K562 (cell line): ENCODE measurements at regions not wholly inside any gene's neighbourhood (a gene's known extent, or its start where the extent isn't known, plus 50 kb on each side); places are given as distances from the start of the nearest gene placed in this dataset.

Experiments
- ATAC-seq: fragments of 200-7000 bp; cut with Tn5 transposase; 3 replicates; pipeline ENCODE4 v1.9.1; 2020; ENCODE audit warnings: moderate library complexity
- BruUV-seq: library from RNA; stranded (reverse); fragments of 400-500 nt; replicated peaks from 2 replicates; lab custom pipeline; 2021; lab: Mats Ljungman, UMichigan
- CTCF ChIA-PET: fragments of 300-600 bp; formaldehyde crosslinking; extraction: SDS; loops from one replicate; lab custom pipeline; 2021; ENCODE audit warnings: low intra/inter-chr PET ratio; lab: Yijun Ruan, JAX
- POLR2A ChIA-PET: fragments of 300-600, 350-650 bp; sonication (Branson Sonifier 250); formaldehyde crosslinking; extraction: SDS; loops from one replicate; lab custom pipeline; 2021; ENCODE audit warnings: antibody characterized with exemption, inconsistent platforms; lab: Yijun Ruan, JAX
- DNase-seq, 4 experiments: peaks; one replicate each; pipeline versions ENCODE4 v3.0.0 to v3.0.0-alpha.2; 2011 to 2018; ENCODE audit warnings: low spot score in 3 of 4, mixed read lengths in 3 of 4; ENCODE audit errors: extremely low read depth in 1 of 4
- FAIRE-seq: peaks from 2 replicates; lab custom pipeline; 2011; peaks lifted over from hg19 to GRCh38; lab: Jason Lieb, UNC
- H2AFZ ChIP-seq: 2 replicates; pipeline ENCODE4 v1.6.0; 2011; ENCODE audit warnings: low read depth, low read length, control low read depth, inconsistent platforms
- H3K27ac ChIP-seq: fragments of 200-600 bp; 3 replicates; pipeline ENCODE4 v1.8.0; 2011; ENCODE audit warnings: low read depth, mild to moderate bottlenecking, control low read depth, inconsistent platforms, low read length, moderate library complexity, mixed read lengths; ENCODE audit errors: extremely low read depth
- H3K27me3 ChIP-seq, 2 experiments: fragments of 300-600 bp in 1 of 2; 2 replicates in 1 of 2; 3 replicates in 1 of 2; pipeline versions ENCODE4 v1.6.0 to v1.8.0; 2011; ENCODE audit warnings: inconsistent platforms in 2 of 2, low read length in 2 of 2, mild to moderate bottlenecking in 1 of 2, mixed read lengths in 1 of 2, moderate library complexity in 1 of 2; ENCODE audit not compliant: control insufficient read depth in 2 of 2, insufficient read depth in 2 of 2
- H3K36me3 ChIP-seq: fragments of 300-600 bp; 3 replicates; pipeline ENCODE4 v1.8.0; 2011; ENCODE audit warnings: mild to moderate bottlenecking, low read length, inconsistent platforms; ENCODE audit not compliant: control insufficient read depth, insufficient read depth
- H3K4me1 ChIP-seq, 2 experiments: fragments of 200-600 bp in 1 of 2; replicated peaks in 1 of 2; 2 replicates in 1 of 2; 3 replicates in 1 of 2; pipeline versions ENCODE4 v1.5.1 to v1.8.0; 2011; ENCODE audit warnings: inconsistent platforms in 2 of 2, low read length in 2 of 2, mild to moderate bottlenecking in 1 of 2, mixed read lengths in 1 of 2, moderate library complexity in 1 of 2; ENCODE audit not compliant: control insufficient read depth in 2 of 2, insufficient read depth in 2 of 2
- H3K4me2 ChIP-seq: 2 replicates; pipeline ENCODE4 v1.6.1; 2011; ENCODE audit warnings: low read length, control low read depth, inconsistent platforms, mixed read lengths; ENCODE audit not compliant: insufficient read depth
- H3K4me3 ChIP-seq: fragments of 200-600 bp; sonication (generic), shearing (Covaris generic); 2 replicates; pipeline ENCODE4 v1.5.1; 2016; ENCODE audit warnings: control low read depth, inconsistent platforms
- H3K79me2 ChIP-seq: fragments of 200-600 bp; 3 replicates; pipeline ENCODE4 v1.8.0; 2011; ENCODE audit warnings: low read length, inconsistent platforms; ENCODE audit not compliant: control insufficient read depth, insufficient read depth
- H3K9ac ChIP-seq, 2 experiments: 2 replicates each; pipeline versions ENCODE4 v1.6.0 to v1.6.1; 2011; ENCODE audit warnings: low read depth in 2 of 2, low read length in 2 of 2, control low read depth in 1 of 2, inconsistent platforms in 1 of 2, mild to moderate bottlenecking in 1 of 2, mixed read lengths in 1 of 2; ENCODE audit not compliant: insufficient read depth in 1 of 2
- H3K9me1 ChIP-seq: one replicate; pipeline ENCODE4 v1.6.0; 2011; ENCODE audit warnings: inconsistent platforms, mild to moderate bottlenecking, low read length, moderate library complexity; ENCODE audit not compliant: control insufficient read depth, insufficient read depth
- H3K9me3 ChIP-seq: replicated peaks from 2 replicates; pipeline ENCODE4 v1.5.1; 2011; ENCODE audit warnings: low read depth, low read length, inconsistent platforms; ENCODE audit not compliant: control insufficient read depth, insufficient read depth
- H4K20me1 ChIP-seq: replicated peaks from 2 replicates; pipeline ENCODE4 v1.6.1; 2011; ENCODE audit warnings: low read length, inconsistent platforms, mixed read lengths; ENCODE audit not compliant: control insufficient read depth, insufficient read depth
- LEF1 ChIP-seq: fragments of 450-650 bp; IDR thresholded peaks from 2 replicates; pipeline ENCODE4 v1.6.1; 2016; ENCODE audit warnings: mild to moderate bottlenecking
- REST ChIP-seq, 2 experiments: fragments of 450-650 bp; formaldehyde crosslinking in 1 of 2; IDR thresholded peaks; 2 replicates each; pipeline versions ENCODE4 v1.4.0 to v1.6.1; 2014 to 2020; ENCODE audit warnings: mild to moderate bottlenecking in 2 of 2, borderline replicate concordance in 1 of 2, low read depth in 1 of 2
- WGBS: fragments of 100-300 bp; shearing (Covaris generic); methylation state at CpG from one replicate; pipeline ENCODE4 v1.1.6; 2016; ENCODE audit warnings: low coverage, mixed read lengths; ENCODE audit not compliant: insufficient coverage; ENCODE audit errors: missing lambda C conversion rate; 5-methylcytosine and 5-hydroxymethylcytosine counted together
- in situ Hi-C: fragments of 300-500 bp; cut with MboI; formaldehyde crosslinking; loops from 4 replicates; pipeline ENCODE4 v1.15.0; 2018; ENCODE audit warnings: inconsistent platforms, mixed read lengths
- intact Hi-C: fragments of 100-400 bp; cut with micrococcal nuclease; formaldehyde crosslinking; loops from 2 replicates; pipeline ENCODE4 v1.14.2; 2022
- TF ChIP-seq, protein P1 (sequence below): fragments of 450-650 bp; IDR thresholded peaks from 2 replicates; pipeline ENCODE4 v1.6.1; 2016
- TF ChIP-seq, protein P2 (sequence below): fragments of 150-350 bp; IDR thresholded peaks from 2 replicates; pipeline ENCODE4 v1.6.1; 2014; ENCODE audit warnings: low read depth, mild to moderate bottlenecking, low read length, borderline replicate concordance

- peak; percentile 46; the same call in 1 of the 2 replicates for TF ChIP-seq LEF1
- TF ChIP-seq, protein P1, sequence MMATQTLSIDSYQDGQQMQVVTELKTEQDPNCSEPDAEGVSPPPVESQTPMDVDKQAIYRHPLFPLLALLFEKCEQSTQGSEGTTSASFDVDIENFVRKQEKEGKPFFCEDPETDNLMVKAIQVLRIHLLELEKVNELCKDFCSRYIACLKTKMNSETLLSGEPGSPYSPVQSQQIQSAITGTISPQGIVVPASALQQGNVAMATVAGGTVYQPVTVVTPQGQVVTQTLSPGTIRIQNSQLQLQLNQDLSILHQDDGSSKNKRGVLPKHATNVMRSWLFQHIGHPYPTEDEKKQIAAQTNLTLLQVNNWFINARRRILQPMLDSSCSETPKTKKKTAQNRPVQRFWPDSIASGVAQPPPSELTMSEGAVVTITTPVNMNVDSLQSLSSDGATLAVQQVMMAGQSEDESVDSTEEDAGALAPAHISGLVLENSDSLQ, result peak; percentile 30; the same call in 1 of the 2 replicates
- TF ChIP-seq, all 486 proteins: peak for 10
Observed at GRCh38 chr16:31695667-31696066, 168.0 kb downstream of the AHSP start (continued).

- DNase-seq (peak; percentile 44 to 70 (median 54)), ATAC-seq (peak; percentile 60), FAIRE-seq (peak; percentile 80)
- in situ Hi-C loops (loop anchor here (10.0 kb wide), 3 partner anchors 242 to 742 kb away; partner anchors contain the start of genes ARMC5 and SETD1A), intact Hi-C loops (loop anchor here (2.0 to 10.0 kb wide), 2 partner anchors 244 to 312 kb away; no protein-coding TSS in a partner anchor)
- 5% methylated on average over 7 of the region's 8 CpGs for WGBS
- CTCF ChIA-PET, result interaction anchor here (0.6 to 1.2 kb wide), 3 partner anchors 236 to 245 kb away, joined by 3 to 4 read pairs (median 3); partner anchors contain the start of gene ARMC5
- POLR2A ChIA-PET, result interaction anchor here (0.6 kb wide), 1 partner anchor 236 kb away, joined by 3 read pairs; no protein-coding TSS in a partner anchor
- H3K4me1 ChIP-seq, result peaks cover 5 to 8% of the 10 kb centered on the region in 2 experiments; a peak in 4 of 5 replicates
- H3K79me2 ChIP-seq, result peaks cover 19% of the 10 kb centered on the region
- no peaks in the 10 kb centered on the region for H3K9me3 ChIP-seq
- no peaks in the 10 kb centered on the region for H3K9me1 ChIP-seq
- no peak overlapping the region for H3K4me3 ChIP-seq
- peaks cover 1% of the 10 kb centered on the region; the same call in 2 of the 3 replicates for H3K36me3 ChIP-seq
- no peak overlapping the region for H3K9ac ChIP-seq
- H4K20me1 ChIP-seq, result no peaks in the 10 kb centered on the region
- no peaks in the 10 kb centered on the region for H3K27me3 ChIP-seq
- H3K27ac ChIP-seq, result no peak overlapping the region
- no TSS peak for BruUV-seq
- H2AFZ ChIP-seq, result peak overlapping the region; percentile 30; the same call in 1 of the 2 replicates
- H3K4me2 ChIP-seq, result 0 out of 2 replicates have a peak overlapping the region, but pooled peaks have one; percentile 10
- peak; percentile 81 for TF ChIP-seq REST (IDR thresholded peaks at IDR 0.05; ENCODE audit: borderline replicate concordance)
- no peak for TF ChIP-seq REST (CRISPR knock-in tag; IDR thresholded peaks at IDR 0.05; ENCODE audit: low read depth)
- TF ChIP-seq, protein P2, sequence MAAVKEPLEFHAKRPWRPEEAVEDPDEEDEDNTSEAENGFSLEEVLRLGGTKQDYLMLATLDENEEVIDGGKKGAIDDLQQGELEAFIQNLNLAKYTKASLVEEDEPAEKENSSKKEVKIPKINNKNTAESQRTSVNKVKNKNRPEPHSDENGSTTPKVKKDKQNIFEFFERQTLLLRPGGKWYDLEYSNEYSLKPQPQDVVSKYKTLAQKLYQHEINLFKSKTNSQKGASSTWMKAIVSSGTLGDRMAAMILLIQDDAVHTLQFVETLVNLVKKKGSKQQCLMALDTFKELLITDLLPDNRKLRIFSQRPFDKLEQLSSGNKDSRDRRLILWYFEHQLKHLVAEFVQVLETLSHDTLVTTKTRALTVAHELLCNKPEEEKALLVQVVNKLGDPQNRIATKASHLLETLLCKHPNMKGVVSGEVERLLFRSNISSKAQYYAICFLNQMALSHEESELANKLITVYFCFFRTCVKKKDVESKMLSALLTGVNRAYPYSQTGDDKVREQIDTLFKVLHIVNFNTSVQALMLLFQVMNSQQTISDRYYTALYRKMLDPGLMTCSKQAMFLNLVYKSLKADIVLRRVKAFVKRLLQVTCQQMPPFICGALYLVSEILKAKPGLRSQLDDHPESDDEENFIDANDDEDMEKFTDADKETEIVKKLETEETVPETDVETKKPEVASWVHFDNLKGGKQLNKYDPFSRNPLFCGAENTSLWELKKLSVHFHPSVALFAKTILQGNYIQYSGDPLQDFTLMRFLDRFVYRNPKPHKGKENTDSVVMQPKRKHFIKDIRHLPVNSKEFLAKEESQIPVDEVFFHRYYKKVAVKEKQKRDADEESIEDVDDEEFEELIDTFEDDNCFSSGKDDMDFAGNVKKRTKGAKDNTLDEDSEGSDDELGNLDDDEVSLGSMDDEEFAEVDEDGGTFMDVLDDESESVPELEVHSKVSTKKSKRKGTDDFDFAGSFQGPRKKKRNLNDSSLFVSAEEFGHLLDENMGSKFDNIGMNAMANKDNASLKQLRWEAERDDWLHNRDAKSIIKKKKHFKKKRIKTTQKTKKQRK, result no peak
Observed at GRCh38 chr16:31696968-31697743, 169.5 kb downstream of the AHSP start.
